ENCODE measurements at regions not wholly inside any gene's neighbourhood (a gene's known extent, or its start where the extent isn't known, plus 50 kb on each side); places are given as distances from the start of the nearest gene placed in this dataset.

DNA sequence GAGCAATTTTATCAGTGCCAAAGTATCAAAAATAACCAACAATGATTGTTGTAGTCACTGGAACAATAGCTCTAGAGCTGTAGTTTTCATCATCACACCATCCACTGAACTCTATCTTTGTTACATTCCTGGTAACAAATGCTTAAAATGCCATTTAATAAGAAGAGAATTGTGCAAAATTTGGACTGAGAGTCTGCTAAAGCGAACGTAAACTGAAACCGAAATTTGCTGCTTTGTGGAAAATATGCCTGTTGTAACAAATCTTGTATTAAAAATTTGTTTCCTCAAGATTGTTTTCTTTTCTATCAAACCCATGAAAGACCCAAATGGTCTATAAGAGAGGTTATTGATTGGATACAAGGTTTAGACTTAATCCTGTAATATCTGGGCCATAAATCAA, 109.3 kb upstream of the TECRL start:
- TF ChIP-seq, protein P1, sequence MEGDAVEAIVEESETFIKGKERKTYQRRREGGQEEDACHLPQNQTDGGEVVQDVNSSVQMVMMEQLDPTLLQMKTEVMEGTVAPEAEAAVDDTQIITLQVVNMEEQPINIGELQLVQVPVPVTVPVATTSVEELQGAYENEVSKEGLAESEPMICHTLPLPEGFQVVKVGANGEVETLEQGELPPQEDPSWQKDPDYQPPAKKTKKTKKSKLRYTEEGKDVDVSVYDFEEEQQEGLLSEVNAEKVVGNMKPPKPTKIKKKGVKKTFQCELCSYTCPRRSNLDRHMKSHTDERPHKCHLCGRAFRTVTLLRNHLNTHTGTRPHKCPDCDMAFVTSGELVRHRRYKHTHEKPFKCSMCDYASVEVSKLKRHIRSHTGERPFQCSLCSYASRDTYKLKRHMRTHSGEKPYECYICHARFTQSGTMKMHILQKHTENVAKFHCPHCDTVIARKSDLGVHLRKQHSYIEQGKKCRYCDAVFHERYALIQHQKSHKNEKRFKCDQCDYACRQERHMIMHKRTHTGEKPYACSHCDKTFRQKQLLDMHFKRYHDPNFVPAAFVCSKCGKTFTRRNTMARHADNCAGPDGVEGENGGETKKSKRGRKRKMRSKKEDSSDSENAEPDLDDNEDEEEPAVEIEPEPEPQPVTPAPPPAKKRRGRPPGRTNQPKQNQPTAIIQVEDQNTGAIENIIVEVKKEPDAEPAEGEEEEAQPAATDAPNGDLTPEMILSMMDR (conservative IDR thresholded peaks at IDR 0.05): no peak
- TF ChIP-seq ZFX (IDR thresholded peaks at IDR 0.05): no peak
- H3K27ac ChIP-seq: no peak overlapping the region

DNA sequence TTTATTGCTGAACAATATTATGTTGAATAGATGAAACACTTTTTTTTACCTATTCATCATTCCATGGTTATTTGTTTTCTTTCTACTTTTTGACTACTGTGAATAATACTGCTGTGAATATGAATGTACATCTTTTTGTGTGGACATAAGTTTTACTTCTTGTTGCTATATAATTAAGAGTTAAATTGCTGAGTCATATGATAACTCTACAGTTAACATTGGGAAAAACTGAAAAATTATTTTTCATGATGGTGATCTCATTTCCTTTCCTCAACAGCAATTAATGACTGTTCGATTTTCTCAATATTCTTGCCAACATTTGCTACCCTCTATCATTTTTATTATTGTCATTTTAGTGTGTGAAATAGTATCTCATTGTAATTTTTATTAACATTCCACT, 106.9 kb upstream of the TECRL start:
- H3K27ac ChIP-seq: no peak overlapping the region
- TF ChIP-seq, protein P1 (conservative IDR thresholded peaks at IDR 0.05): no peak
- TF ChIP-seq ZFX (IDR thresholded peaks at IDR 0.05): no peak

DNA sequence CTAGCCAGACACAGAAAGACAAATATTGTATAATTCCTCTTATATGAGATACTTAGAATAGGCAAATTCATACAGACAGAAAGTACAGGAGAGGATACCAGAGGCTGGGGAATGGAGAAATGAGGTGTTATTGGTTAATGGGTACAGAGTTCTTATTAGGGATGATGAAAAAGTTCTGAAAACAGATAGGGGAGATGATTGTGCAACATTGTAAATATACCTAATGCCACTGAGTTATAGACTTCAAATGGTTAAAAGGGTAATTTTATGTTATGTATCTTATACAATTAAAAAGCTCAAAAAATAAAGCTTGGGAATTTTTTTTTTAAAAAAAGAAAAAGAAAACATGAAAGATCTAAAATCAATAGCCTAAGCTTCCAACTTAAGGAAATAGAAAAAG, 98.8 kb upstream of the TECRL start:
- H3K27ac ChIP-seq: no peak overlapping the region
- no peak for TF ChIP-seq ZFX (IDR thresholded peaks at IDR 0.05)
- TF ChIP-seq, protein P1 (conservative IDR thresholded peaks at IDR 0.05): no peak

GRCh38 chr4:64503945-64504675, 94.9 kb upstream of the TECRL start:
- H3K27ac ChIP-seq: no peak overlapping the region
- TF ChIP-seq, protein P1 (conservative IDR thresholded peaks at IDR 0.05): no peak
- TF ChIP-seq ZFX (IDR thresholded peaks at IDR 0.05): no peak

DNA sequence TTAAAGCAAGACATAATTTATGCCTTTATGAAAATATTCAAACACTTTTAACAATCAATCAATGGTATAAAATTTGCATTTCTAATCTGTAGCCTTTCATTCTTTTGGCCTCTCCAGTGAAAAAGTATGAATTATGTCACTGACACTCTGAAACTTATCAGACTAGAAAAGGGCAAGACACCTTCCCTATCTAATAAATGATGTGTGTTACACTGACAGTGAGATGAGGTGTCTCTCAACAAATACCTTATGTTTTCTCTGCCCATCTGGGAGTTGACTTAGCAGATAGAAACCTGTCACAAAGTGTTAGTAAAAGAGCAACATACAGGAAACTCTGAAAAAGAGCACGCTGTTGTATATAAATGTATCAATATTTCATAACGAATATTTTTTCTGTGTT, 94.2 kb upstream of the TECRL start:
- H3K27ac ChIP-seq: no peak overlapping the region
- TF ChIP-seq, protein P1 (conservative IDR thresholded peaks at IDR 0.05): no peak
- no peak for TF ChIP-seq ZFX (IDR thresholded peaks at IDR 0.05)

DNA sequence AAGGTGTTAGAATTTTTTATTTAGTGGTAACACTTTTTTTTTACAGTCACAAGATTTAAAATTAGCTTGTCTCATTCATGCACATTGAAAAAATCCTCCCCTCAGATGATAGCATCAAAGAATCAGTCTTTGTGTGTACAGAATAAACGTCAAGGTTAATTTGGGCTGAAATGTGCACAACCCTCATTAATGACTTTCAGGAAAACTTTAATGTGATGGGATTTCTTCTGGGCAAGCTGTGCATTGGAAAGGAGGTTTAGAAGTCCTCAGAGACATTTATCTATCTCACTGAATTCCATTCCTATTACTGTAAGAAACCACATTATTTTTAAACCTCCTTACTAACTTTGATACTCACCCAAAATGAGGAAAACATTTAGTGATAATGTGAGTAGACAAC, 88.2 kb upstream of the TECRL start:
- TF ChIP-seq ZFX (IDR thresholded peaks at IDR 0.05): no peak
- TF ChIP-seq, protein P1 (conservative IDR thresholded peaks at IDR 0.05): no peak
- H3K27ac ChIP-seq: no peak overlapping the region

- TF ChIP-seq, protein P1 (conservative IDR thresholded peaks at IDR 0.05): no peak
- TF ChIP-seq ZFX (IDR thresholded peaks at IDR 0.05): no peak
- H3K27ac ChIP-seq: no peak overlapping the region
Observed at GRCh38 chr4:64495946-64496345, 86.7 kb upstream of the TECRL start.
